ENCODE measurements at regions not wholly inside any gene's neighbourhood (a gene's known extent, or its start where the extent isn't known, plus 50 kb on each side); places are given as distances from the start of the nearest gene placed in this dataset.

DNA sequence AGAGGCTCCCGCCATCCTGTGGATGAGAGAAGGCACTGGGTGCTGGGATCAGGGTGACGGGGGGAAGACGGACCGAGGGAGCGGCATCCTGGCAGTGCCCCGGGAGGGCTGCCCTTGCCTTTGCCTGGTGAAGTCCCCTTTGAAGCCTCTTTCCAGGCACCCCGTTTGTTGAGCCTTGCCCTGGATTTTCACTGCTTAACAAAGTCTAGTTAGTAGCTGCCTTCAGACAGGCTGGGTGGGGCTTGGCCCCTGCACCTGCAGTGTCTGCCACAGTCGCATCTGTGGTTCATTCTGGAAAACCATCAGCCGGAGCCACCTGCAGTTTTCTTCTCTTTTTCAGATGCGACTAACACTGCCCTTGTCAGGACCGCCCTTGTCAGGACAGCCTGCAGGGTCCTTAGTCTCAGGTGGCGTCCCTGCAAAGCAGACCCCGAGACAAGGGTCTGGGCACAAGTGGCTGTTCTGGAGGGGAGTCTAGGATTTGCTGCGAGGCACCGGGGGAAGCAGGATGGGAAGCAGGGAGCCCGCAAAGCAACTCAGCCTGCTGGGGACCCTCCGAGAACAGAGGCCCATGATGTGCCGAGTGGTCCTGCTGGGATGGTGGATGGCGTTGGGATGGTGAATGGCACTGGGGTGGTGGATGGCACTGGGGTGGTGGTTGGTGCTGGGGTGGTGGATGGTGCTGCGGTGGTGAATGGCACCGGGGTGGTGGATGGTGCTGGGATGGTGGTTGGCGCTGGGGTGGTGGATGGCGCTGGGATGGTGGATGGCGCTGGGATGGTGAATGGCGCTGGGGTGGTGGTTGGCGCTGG, 147.9 kb upstream of the COL5A1 start:
- TF ChIP-seq, protein P1, sequence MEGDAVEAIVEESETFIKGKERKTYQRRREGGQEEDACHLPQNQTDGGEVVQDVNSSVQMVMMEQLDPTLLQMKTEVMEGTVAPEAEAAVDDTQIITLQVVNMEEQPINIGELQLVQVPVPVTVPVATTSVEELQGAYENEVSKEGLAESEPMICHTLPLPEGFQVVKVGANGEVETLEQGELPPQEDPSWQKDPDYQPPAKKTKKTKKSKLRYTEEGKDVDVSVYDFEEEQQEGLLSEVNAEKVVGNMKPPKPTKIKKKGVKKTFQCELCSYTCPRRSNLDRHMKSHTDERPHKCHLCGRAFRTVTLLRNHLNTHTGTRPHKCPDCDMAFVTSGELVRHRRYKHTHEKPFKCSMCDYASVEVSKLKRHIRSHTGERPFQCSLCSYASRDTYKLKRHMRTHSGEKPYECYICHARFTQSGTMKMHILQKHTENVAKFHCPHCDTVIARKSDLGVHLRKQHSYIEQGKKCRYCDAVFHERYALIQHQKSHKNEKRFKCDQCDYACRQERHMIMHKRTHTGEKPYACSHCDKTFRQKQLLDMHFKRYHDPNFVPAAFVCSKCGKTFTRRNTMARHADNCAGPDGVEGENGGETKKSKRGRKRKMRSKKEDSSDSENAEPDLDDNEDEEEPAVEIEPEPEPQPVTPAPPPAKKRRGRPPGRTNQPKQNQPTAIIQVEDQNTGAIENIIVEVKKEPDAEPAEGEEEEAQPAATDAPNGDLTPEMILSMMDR (IDR thresholded peaks at IDR 0.05; ENCODE audit: low read depth, low read length), result no peak
- no peak for DNase-seq (ENCODE audit: low read depth, low spot score)
- ChIA-PET POLR2A (no interaction called here), CTCF (no interaction called here)
- Histone ChIP-seq H3K9me3 (ENCODE audit: control insufficient read depth, insufficient read depth, low read length) (peaks cover 4% of the 10 kb centered on the region), H3K27me3 (ENCODE audit: control insufficient read depth, insufficient read depth, low read length) (no peaks in the 10 kb centered on the region), H3K27ac (ENCODE audit: low read depth, low read length) (peak overlapping the region; percentile 21), H3K4me3 (ENCODE audit: low read depth, low read length) (no peak overlapping the region)

DNA sequence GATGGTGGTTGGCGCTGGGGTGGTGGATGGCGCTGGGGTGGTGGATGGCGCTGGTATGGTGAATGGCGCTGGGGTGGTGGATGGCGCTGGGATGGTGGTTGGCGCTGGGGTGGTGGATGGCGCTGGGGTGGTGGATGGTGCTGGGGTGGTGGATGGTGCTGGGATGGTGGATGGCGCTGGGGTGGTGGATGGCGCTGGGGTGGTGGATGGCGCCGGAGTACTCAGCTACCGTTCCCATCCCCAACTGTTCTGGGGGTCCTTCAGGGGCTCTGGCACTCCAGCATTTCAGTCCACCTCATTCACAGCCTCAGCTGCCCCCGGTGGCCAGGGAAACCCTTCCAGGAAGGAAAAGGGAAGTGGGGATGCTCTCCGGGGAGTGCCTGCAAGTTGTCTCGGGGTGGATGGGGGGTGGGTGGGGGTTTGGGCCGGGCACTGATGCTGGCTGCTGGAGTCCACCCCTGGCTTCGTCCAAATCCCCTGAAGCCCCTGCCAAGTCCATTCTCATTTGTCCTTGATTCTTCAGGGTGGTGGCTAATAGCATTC, 147.3 kb upstream of the COL5A1 start:
- H3K27ac ChIP-seq (ENCODE audit: low read depth, low read length), result no peak overlapping the region
- ChIA-PET CTCF (no interaction called here), POLR2A (no interaction called here)
- no peak overlapping the region for H3K4me3 ChIP-seq (ENCODE audit: low read depth, low read length)
- TF ChIP-seq, protein P1 (IDR thresholded peaks at IDR 0.05; ENCODE audit: low read depth, low read length), result no peak
- DNase-seq (ENCODE audit: low read depth, low spot score), result no peak
- peaks cover 3% of the 10 kb centered on the region for H3K9me3 ChIP-seq (ENCODE audit: control insufficient read depth, insufficient read depth, low read length)
- H3K27me3 ChIP-seq (ENCODE audit: control insufficient read depth, insufficient read depth, low read length), result no peaks in the 10 kb centered on the region

DNA sequence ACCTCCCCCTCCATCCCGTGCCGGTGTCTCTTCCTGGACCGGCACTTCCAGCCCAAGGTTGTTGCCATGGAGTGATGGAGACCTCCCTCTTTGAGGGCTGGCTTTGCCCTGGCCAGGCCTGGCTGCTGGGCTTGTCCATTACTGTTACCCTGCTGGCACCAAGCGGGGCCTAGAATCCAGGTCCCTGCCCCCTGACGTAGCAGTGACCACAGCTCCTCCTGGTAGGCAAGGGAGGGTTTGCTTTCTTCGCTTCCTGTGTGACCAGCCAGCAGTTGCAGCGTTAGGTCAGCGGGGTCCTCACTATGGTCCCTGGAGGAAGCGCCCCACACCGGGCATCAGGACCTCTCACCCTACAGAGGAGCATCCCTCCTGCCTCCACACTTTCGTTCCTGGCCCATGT, 146.7 kb upstream of the COL5A1 start:
- ChIA-PET POLR2A (no interaction called here), CTCF (no interaction called here)
- Histone ChIP-seq H3K27me3 (ENCODE audit: control insufficient read depth, insufficient read depth, low read length) (no peaks in the 10 kb centered on the region), H3K9me3 (ENCODE audit: control insufficient read depth, insufficient read depth, low read length) (no peaks in the 10 kb centered on the region; the same call in 1 of the 2 replicates), H3K27ac (ENCODE audit: low read depth, low read length) (no peak overlapping the region), H3K4me3 (ENCODE audit: low read depth, low read length) (no peak overlapping the region)
- no peak for DNase-seq (ENCODE audit: low read depth, low spot score)
- TF ChIP-seq, protein P1 (IDR thresholded peaks at IDR 0.05; ENCODE audit: low read depth, low read length), result no peak

DNA sequence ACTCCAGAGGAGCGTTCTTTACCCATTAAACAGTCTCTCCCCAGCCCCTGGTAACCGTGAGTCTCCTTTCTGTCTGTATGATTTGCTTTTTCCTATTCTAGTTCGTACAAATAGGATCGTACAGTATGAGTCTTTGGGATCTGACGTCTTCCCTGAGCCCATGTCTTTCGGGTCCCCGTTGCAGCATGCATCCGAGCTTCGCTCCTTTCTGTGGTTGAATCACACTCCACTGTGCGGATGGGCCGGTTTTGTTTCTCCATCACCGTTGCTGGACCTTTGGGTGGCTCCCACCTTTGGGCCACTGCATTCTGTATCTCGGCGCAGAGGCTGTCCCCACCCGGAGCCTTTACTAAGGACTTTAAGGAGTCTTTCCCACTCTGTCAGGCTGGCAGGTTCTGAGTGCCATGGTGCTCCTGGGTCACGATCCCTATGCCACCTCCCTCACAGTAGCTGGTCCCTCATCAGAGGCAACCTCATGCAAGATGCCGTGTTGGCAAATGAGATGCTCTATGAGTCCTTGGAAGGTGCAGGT, 145.7 kb upstream of the COL5A1 start:
- Histone ChIP-seq H3K27ac (ENCODE audit: low read depth, low read length) (peak overlapping the region; percentile 91), H3K9me3 (ENCODE audit: control insufficient read depth, insufficient read depth, low read length) (peaks cover 5% of the 10 kb centered on the region), H3K27me3 (ENCODE audit: control insufficient read depth, insufficient read depth, low read length) (peaks cover 2% of the 10 kb centered on the region), H3K4me3 (ENCODE audit: low read depth, low read length) (peak overlapping the region; percentile 52; the same call in 1 of the 2 replicates)
- DNase-seq (ENCODE audit: low read depth, low spot score), result no peak
- POLR2A ChIA-PET, result interaction anchor here (0.9 to 1.3 kb wide), 2 partner anchors 149 to 176 kb away, joined by 4 read pairs; no protein-coding TSS in a partner anchor
- TF ChIP-seq, protein P1 (IDR thresholded peaks at IDR 0.05; ENCODE audit: low read depth, low read length), result no peak
- CTCF ChIA-PET, result no interaction called here

Measured in AG04450 (cell line).